GM19025 (cell line): ENCODE measurements at regions not wholly inside any gene's neighbourhood (a gene's known extent, or its start where the extent isn't known, plus 50 kb on each side); places are given as distances from the start of the nearest gene placed in this dataset.
A peak's percentile ranks its signal among the peaks of the same experiment; 100 is the strongest.

Experiments
- ATAC-seq: cut with Tn5 transposase; IDR thresholded peaks from one replicate; pipeline ENCODE4 v1.9.1; 2021; ENCODE audit warnings: mild to moderate bottlenecking, low read depth, moderate library complexity; ENCODE audit not compliant: unreplicated experiment

DNA sequence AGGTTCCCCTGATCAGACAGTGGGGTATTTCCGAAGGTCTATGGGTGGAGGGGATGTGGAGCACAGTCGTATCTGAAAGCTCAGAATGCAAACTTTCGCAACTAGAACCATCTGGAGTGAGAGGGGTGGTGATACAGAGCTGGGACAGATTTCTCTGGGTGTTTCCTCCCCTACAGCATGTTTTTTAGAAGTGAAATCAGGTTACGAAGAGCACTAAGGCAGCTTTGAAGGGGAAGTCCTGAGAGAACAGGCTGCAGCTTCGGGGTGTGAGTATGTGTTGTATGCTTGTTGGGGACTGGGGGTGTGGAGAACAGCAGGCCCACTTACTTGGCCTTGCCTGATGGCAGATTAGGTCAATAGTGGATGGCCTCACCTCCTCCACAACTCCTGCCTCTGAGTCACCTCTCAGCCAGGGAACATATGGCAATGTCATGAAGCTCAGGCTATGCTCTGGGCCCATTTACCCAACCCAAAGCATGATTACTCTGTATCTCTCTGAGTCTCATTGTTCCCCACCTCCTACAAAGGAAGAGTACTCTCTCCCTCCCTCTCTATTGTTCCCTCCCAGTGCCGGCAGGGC, 107.2 kb upstream of the RASGRP1 start:
- ATAC-seq: peak; percentile 57

DNA sequence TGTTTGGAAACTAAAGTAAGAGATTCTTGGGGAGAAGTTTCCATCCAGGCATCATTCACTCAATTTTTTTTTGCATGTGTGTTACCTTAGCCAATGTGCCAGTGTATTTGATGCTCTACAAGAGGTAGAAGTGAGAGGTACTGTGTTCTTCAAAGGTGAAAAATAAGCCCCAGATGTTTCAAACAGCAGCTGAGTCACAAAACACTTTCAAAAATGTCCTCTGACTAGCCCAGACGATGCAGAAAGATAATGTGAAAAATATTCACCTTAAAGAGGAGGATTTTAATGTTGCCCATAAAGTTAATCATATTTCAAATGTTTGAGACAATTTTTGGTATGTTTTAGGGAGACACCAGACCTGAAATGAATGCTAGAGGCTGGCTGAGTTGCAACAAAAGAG, 107.7 kb upstream of the RASGRP1 start:
- ATAC-seq: no peak

DNA sequence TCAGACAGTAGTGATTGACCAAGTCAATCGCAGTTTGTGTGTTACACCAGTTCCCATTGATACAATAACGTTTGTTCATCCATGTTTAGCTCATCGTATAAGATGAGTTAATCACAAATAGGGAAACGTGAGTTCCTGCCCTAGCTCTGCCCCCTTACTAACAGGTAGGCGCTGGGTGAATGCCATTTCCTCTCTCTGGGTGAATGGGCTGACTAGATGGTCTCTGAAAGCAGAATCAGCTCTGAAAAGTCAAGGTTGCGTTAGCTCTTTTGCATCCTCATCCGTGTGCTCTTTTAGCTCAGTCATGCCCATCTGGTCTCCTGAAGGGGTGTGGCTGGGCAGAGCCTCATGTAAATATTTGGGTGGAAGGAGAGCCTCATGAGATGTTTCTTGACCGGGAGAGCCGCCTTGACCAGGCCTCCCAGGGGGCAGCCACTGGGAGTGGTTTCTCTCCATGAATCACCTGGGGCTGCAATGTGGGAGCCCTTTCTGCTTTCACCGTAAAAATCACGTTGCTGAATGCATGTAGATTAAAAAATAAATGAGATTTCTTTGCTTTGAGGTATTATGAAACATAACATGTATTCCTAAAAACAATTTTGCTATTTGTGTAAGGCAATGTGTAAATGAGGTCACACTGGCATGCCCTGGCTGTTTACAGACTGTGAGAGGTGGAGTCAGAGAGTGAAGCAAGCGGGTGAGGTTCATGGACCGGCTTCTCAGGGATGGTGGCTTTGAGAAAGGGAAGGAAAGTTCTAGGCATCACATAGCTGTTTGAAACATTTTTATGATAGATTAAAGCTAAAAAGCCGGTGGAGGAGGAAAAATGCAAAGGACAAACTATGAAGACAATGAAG, 108.4 kb upstream of the RASGRP1 start:
- peak; percentile 39 for ATAC-seq

DNA sequence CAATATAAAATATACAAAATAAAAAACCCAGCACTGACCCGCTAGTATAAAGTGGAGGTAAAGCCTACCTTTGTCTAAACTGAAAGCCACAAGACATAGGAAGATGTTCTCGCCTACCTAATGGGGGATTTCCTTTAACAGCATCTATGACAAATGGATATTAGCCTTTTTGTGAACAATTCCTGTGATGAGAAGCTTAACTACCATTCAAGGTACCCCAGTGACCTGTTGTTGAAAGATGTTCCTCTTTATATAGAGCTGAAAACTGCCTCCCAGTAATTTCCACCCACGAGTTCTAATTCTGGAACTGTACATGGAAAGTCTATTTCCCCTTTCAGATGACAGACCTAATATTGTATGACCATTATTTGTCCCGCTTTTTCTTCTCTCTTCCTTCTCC, 109.8 kb upstream of the RASGRP1 start:
- no peak for ATAC-seq

GRCh38 chr15:38678281-38678680, 113.7 kb upstream of the RASGRP1 start:
- no peak for ATAC-seq

- ATAC-seq: no peak
These were observed 116.2 kb upstream of the RASGRP1 start for GRCh38 chr15:38680775-38681174.

DNA sequence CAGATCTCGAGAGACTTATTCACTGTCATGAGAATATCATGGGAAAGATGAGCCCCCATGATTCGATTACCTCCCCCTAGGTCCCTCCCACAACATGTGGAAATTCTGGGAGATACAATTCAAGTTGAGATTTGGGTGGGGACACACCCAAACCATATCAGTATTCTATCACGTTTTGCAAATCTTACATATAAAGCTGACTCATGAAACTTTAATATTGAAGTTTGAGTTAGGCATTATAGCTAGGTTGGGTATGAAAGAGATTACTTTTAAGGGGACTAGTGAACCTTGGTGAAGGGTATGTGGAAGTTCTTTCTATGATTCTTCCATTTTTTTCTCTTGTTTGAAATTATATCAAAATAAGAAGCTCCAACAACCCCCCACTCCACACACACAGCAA, 117.7 kb upstream of the RASGRP1 start:
- no peak for ATAC-seq

DNA sequence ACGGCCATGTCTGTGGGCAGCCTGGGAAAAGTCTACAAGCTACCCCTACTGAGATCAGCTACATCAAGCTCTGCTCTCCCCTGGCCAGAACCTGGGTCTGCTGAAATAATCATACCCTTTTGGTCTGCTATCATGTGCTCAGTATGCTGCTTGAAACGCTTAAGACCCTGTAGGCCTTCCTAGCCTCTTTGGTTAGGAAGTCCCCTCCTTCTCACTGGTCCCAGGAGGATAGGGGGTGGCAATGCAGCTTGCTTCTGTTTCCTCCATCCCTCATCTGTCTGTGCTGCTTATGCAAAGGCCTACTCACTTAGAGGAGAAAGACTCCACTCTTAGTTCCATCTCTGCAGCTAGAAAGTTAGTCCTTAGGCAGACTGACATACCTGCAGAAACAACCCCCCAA, 118.2 kb upstream of the RASGRP1 start:
- no peak for ATAC-seq

GRCh38 chr15:38683382-38684242, 119.0 kb upstream of the RASGRP1 start:
- ATAC-seq: peak; percentile 82

DNA sequence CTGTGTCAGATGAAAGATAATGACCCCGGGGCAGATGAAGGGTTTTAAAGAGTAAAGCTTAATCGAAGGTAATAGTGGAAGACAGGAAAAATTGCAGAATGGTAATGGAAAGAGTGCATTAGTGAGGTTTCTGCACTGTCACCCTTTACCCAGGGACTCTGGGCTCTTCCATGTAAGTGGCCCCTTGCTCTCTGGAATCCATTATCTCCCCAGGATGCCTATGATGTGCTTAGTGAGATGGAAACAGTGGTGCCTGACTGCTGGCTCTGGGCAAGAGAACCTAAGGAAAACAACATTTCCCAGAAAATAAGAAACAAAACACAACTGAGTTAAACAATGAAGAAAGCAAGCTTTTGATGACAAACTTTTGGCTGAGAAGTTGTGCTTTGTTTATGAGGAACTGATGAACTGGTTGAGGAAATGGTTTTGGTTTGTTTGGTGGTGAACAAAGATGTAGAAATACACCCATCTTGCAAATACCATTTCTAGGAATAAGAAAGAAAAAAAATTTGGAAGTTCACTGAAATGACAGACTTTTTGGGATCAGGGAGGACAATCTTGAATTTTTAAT, 119.9 kb upstream of the RASGRP1 start:
- no peak for ATAC-seq

- ATAC-seq: no peak
These were observed 121.2 kb upstream of the RASGRP1 start for GRCh38 chr15:38685686-38686339.

- ATAC-seq: no peak
These were observed 122.7 kb upstream of the RASGRP1 start for GRCh38 chr15:38687340-38687739.

- no peak for ATAC-seq
These were observed 123.3 kb upstream of the RASGRP1 start for GRCh38 chr15:38687775-38688495.

DNA sequence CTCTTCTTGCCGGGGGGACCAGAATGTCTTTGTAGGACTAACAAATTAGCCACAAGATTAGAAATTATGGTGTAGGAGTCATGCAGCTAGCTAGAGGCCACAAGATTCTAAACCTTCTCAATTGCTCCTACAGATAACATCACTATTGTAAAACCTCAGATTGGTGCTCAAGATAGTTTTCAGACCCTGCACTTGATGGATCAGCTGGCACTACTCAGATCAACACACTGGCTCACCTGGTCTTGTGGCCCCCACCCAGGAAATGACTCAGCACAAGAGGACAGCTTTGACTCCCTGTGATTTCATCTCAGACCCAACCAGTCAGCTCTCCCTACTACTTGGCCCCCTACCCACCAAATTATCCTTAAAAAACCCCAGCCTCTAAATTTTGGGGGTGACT, 124.1 kb upstream of the RASGRP1 start:
- ATAC-seq: no peak

- ATAC-seq: no peak
These were observed 124.9 kb upstream of the RASGRP1 start for GRCh38 chr15:38689522-38689921.

DNA sequence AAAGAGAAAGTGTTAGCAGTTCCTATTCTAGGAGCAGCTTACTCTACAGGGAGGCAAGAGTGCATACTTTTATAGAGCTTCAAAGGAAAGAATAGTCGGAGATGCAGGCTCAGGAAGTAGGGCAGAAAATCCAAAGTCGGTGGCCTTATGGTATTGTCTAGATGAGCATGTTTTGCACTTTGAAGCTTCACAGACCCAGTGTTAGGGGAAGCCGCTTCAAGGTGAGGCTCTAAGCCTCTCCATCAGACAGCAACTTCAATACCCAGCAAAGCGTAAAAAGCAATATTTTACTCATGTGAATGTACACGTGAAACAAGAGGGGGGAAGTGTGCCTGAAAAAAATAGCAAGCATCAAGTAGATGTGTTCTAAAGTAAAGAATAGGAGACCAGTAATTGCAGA, 125.6 kb upstream of the RASGRP1 start:
- ATAC-seq: no peak

- ATAC-seq: no peak
These were observed 126.2 kb upstream of the RASGRP1 start for GRCh38 chr15:38690719-38691332.

- no peak for ATAC-seq
These were observed 126.8 kb upstream of the RASGRP1 start for GRCh38 chr15:38691377-38691776.
